HG03558 (cell line): ENCODE measurements at regions not wholly inside any gene's neighbourhood (a gene's known extent, or its start where the extent isn't known, plus 50 kb on each side); places are given as distances from the start of the nearest gene placed in this dataset.

Experiments used
- ATAC-seq: cut with Tn5 transposase; IDR thresholded peaks from one replicate; pipeline ENCODE4 v1.9.1; 2021; ENCODE audit warnings: moderate number of reproducible peaks; ENCODE audit not compliant: unreplicated experiment; ENCODE audit errors: extremely low read depth

DNA sequence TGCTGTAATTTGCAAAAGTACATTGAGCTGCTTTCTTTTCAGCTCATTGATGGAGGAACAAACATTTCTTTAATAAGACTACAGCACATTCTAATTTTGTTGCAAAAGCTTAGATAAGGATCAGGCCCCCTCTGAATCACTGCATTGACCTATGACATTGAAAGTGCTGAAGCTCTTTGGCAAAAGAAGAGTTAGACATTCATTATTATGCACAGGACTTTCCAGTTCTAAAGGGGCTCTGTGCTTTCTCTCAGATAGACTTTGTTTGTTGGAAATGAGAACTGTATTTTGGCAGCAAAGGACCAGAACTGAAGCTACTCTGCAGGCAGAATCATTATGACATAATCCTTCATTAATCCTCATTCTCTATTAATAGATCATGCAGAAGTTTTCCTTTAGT lies 252.9 kb upstream of the SOX2 start:
- ATAC-seq: no peak

DNA sequence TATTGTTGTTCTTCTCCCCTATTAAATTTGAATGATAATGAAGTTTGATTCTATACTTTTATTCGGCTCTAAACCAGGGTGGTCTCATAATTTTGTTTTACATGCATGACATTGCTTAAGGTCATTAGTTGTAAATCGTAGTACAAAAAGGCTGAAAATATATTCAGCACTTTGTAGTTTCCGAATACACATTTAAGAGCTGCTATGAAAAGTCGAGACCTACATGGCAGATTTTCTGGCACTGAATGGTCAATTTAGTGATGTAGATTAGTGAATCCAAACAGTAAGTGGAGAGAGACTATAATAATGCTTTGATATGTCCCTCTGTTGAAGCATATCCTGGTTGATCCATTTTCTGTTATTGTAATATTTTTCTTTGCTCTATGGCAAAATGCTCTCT lies 254.0 kb upstream of the SOX2 start:
- ATAC-seq: no peak

DNA sequence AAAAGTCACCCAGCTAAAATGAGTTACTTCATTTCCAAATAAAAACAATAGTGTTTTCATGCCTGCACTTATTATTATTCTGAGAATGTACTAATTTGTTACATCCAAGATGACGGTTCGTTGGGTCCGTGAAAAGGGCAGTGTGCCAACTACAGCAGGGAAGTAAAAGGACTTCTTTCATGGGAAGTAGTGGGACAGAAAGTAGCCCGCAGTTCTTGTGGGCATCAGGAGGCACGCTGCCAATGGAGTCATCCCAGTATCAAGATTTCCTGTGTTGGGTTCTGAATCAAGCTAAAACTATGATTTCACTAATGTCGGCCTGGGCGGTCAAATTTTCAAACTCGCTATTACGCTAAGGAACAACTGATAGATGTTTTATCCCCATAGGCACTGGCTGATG lies 254.5 kb upstream of the SOX2 start:
- ATAC-seq: no peak

DNA sequence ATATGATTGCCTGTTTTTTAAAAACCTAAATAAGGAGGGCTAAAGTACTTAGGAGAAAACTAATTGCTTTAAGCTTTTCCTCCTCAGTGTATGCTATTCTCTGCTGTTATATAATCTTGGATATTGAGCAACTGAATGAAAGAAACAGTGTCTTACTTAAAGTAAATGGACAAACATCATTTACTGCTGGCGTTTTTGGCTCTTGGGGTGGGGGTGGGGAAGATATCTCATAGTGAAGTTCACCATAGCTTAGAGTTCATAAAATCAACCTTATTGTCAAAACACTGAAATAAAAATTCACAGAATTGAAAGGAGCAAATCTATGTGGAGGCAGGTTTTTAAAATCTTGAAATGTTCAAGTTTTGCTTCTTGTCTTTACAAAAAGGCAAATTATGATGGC lies 256.4 kb upstream of the SOX2 start:
- ATAC-seq: no peak

DNA sequence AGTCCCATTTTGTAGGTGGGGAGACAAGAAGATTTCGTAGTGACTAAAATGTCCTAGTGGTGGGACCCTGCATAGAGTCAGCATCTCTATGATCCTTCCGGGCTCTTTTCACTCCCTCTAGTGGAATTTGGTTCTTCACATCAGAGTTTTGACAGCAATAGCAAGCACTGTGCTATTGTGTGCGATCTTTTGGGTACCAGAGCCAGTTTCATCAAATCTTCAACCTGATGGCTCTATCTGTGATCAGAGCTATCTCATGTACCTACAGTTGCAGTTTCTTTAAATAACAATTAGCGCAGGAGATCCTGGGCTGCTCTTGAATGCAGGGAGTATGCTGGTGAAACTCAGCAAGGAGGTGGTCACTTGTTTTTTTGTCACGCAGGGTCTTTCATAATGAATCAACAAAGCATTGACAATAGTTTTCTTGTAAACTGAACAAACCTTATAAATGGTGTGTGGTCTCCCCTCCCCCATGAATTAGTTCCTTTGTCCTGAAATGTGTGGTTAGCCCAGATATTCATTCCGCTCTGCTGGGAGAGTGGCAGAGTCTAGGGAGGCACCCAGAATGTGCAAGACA lies 257.2 kb upstream of the SOX2 start:
- no peak for ATAC-seq

GRCh38 chr3:181446741-181447140 lies 265.0 kb upstream of the SOX2 start:
- no peak for ATAC-seq

GRCh38 chr3:181442066-181442465 lies 269.7 kb upstream of the SOX2 start:
- no peak for ATAC-seq

DNA sequence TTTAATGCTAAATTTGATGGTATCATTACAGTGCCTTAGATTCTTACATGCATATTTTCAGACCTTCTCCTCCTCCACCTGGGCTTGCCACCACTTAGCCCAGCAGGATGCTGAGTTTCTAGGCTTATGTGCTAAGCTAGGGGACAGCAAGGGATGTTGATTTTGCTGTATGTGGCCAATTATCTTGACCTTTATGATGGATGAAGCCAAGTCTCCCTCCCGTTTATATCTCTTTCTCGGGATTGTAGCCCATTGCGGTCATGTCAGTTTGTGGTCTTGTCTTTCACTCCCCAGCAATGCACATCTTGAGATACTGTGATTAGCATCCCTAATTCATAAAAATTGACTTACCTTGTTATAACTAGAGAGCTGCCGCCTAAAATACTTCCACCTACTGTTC lies 278.7 kb upstream of the SOX2 start:
- no peak for ATAC-seq

- ATAC-seq: no peak
Measured at GRCh38 chr3:181431748-181432147, 280.0 kb upstream of the SOX2 start.

GRCh38 chr3:181425074-181425473 lies 286.7 kb upstream of the SOX2 start:
- no peak for ATAC-seq

DNA sequence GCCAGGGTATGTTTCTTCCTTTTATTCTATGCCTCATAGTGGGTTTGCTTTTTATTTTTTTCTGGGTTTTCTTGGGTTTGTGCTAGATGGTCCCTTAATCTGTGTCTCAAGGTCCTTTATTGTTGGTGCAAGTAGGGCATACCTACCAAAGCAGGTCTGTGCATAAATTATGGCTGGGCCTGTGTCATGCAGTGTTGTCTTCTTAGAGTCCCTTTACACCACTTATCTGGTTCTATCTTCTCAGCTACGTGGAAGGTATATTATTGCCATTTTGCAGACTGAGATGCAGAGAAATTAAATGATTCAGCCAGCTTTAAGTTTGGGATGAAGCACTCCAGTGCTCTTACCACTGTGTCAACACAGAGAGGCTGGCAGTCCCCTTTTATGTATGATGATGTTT lies 293.5 kb upstream of the SOX2 start:
- ATAC-seq: no peak

- no peak for ATAC-seq
Measured at GRCh38 chr3:181417748-181418147, 294.0 kb upstream of the SOX2 start.

DNA sequence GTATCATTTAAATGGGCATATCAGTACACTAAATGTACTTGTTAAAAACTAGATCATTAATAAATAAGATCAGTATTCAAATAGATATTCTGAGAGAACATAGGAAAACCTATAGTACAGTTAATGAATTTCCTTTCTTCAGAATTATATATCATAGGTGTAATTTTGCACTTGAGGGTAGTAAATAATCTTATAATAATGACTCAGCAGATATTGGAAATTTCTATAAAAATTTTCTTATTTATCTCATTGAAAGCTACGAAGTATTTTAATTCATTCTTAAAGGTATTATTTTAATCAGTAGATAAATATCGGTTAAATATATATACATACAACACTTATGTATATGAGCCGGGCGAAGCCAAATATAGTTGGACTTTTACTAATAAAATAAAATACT lies 300.9 kb upstream of the SOX2 start:
- ATAC-seq: no peak

GRCh38 chr3:181403876-181404660 lies 307.7 kb upstream of the SOX2 start:
- no peak for ATAC-seq

DNA sequence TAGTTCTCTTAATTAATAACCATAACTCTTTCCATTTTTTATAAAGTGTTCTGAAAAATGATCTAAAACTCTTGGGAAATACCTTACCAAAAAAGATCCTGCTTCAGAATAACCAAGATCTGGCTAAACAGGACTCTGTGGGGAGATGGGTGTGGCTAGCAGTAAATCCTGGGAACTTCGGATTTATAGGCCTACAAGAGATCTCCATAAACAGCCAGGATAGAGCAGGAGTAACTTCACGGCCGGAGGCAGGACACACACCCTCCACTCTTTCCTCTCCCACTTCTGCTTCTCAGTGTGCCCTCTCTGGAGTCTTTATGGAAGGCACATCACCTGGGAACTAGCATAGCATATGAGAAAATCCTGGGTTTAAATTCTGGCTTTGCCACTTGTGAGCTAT lies 309.4 kb upstream of the SOX2 start:
- ATAC-seq: no peak

GRCh38 chr3:181384970-181385369 lies 326.8 kb upstream of the SOX2 start:
- no peak for ATAC-seq

- ATAC-seq: no peak
Measured at GRCh38 chr3:181383760-181384159, 328.0 kb upstream of the SOX2 start.

- no peak for ATAC-seq
Measured at GRCh38 chr3:181383201-181383600, 328.5 kb upstream of the SOX2 start.

DNA sequence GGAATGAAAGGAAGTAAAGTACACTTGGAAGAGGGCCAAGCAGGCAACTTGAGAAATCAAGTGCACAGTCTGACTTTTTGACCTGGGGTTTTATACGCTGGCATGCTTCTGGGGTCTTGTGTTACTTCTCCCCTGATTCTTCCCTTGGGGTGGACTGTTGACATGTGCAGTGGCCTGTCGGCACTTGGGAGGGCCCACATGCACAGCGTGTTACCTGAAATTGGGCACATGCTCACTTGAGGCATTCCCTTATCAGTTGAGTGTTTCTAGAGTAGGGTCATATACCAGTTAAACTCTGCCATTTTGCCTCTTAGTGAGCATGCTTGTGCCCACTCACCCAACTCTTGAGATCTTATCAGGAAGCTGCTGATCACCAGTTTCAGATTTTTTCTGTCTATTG lies 329.1 kb upstream of the SOX2 start:
- no peak for ATAC-seq

DNA sequence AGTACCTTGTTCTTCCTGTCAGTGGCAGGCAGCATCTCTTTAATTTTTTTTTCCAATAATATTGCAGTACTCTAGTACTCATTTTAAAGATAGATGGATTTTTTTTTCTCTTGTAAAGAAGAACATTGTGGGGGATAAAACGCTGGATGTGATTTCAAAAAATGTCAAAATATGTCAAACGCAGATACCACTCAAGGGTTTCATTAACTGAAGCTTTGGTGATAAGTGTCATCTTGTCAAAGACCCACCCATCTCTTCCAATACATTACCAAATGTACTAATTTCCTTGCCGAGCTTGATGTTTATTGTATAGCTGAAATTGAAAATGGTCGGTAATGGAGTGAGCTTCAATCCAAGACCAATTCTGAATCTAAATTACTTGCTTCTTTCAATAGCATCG lies 332.4 kb upstream of the SOX2 start:
- ATAC-seq: no peak

DNA sequence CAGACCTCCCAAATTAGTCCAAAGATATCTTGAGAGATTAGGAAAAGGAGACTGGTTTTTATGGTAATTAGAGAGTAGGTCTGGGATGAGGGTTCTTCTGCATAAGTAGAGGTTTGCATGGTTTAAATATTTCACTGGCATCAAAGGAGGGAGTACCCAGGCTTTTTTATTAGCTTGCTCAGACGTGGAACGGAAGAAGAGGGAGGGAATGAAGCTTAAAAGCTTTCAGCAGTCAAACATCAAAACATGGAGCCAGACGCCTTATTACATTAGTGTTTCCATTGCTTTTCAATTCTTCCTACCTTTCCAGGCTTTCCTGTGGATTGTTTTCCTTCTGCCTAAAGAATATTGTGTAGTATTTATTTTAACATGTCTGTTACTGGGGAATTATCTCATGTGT lies 342.1 kb upstream of the SOX2 start:
- no peak for ATAC-seq

GRCh38 chr3:181363231-181363630 lies 348.5 kb upstream of the SOX2 start:
- ATAC-seq: no peak
